ENCODE measurements at regions not wholly inside any gene's neighbourhood (a gene's known extent, or its start where the extent isn't known, plus 50 kb on each side); places are given as distances from the start of the nearest gene placed in this dataset.

DNA sequence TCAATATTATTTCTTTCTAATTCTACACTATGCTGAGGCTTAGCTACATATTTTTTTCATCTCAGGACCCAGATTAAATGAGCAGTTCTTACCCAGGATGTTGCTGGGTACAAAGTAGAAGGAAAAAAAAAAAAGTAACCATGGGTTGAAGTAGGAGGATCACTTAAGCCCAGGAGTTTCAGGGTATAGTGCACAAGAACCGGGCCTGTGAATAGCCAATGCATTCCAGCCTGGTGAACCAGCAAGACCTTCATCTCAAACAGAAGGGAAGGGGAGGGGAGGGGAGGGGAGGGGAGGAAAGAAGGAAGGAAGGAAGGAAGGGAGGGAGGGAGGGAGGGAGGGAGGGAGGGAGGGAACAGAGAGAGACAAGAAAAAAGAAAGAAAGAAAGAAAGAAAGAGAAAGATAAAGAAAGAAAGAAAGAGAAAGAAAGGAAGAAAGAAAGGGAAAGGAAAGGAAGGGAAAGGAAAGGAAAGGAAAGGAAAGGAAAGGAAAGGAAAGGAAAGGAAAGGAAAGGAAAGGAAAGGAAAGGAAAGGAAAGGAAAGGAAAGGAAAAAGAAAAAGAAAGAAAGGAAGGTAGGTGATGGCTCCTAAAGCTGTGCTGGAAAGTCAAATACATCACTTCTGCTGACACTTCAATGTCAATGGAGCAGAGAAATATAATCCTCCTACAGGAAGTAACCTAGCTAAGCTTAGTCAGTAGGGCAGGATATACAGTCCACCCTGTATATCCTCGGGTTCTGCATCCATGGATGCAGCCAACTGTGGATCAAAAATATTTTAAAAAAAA lies 206.8 kb upstream of the TGFBR2 start:
- H3K4me2 ChIP-seq, result no peak overlapping the region
- no peak overlapping the region for H3K4me3 ChIP-seq
- H3K9me2 ChIP-seq (replicated peaks; ENCODE audit: insufficient read depth), result no peaks in the 10 kb centered on the region
- no peaks in the 10 kb centered on the region for H3K79me2 ChIP-seq
- no peaks in the 10 kb centered on the region for H3K9me3 ChIP-seq (ENCODE audit: low read depth)
- no peaks in the 10 kb centered on the region for H4K20me1 ChIP-seq (ENCODE audit: insufficient read depth, poor library complexity, severe bottlenecking)
- no peak for DNase-seq (ENCODE audit: low spot score)
- no peak overlapping the region for H3K27ac ChIP-seq
- 73% methylated on average over 2 of the region's 2 CpGs for WGBS (ENCODE audit: low lambda C conversion rate, missing lambda C conversion rate)
- H3K27me3 ChIP-seq, result no peaks in the 10 kb centered on the region
- H3K36me3 ChIP-seq (replicated peaks; ENCODE audit: insufficient read depth, low read depth), result no peaks in the 10 kb centered on the region
- TF ChIP-seq, protein P1, sequence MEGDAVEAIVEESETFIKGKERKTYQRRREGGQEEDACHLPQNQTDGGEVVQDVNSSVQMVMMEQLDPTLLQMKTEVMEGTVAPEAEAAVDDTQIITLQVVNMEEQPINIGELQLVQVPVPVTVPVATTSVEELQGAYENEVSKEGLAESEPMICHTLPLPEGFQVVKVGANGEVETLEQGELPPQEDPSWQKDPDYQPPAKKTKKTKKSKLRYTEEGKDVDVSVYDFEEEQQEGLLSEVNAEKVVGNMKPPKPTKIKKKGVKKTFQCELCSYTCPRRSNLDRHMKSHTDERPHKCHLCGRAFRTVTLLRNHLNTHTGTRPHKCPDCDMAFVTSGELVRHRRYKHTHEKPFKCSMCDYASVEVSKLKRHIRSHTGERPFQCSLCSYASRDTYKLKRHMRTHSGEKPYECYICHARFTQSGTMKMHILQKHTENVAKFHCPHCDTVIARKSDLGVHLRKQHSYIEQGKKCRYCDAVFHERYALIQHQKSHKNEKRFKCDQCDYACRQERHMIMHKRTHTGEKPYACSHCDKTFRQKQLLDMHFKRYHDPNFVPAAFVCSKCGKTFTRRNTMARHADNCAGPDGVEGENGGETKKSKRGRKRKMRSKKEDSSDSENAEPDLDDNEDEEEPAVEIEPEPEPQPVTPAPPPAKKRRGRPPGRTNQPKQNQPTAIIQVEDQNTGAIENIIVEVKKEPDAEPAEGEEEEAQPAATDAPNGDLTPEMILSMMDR (IDR thresholded peaks at IDR 0.05; ENCODE audit: poor library complexity), result no peak
- TF ChIP-seq EZH2 (IDR thresholded peaks at IDR 0.05; ENCODE audit: borderline replicate concordance), result no peak
- TF ChIP-seq EZH2phosphoT487 (IDR thresholded peaks at IDR 0.05; ENCODE audit: low read depth, severe bottlenecking, unreplicated experiment), result no peak
- H2AFZ ChIP-seq, result no peak overlapping the region
- H3K4me1 ChIP-seq (ENCODE audit: insufficient read depth), result peaks cover 14% of the 10 kb centered on the region

GRCh38 chr3:30400926-30401325 lies 205.5 kb upstream of the TGFBR2 start:
- WGBS (ENCODE audit: low lambda C conversion rate, missing lambda C conversion rate), result 57% methylated on average over 3 of the region's 3 CpGs
- Histone ChIP-seq H3K27me3 (no peaks in the 10 kb centered on the region), H3K36me3 (replicated peaks; ENCODE audit: insufficient read depth, low read depth) (no peaks in the 10 kb centered on the region), H3K79me2 (no peaks in the 10 kb centered on the region), H3K9me2 (replicated peaks; ENCODE audit: insufficient read depth) (no peaks in the 10 kb centered on the region), H3K9me3 (ENCODE audit: low read depth) (no peaks in the 10 kb centered on the region), H4K20me1 (ENCODE audit: insufficient read depth, poor library complexity, severe bottlenecking) (no peaks in the 10 kb centered on the region), H3K4me2 (no peak overlapping the region), H2AFZ (no peak overlapping the region), H3K4me3 (no peak overlapping the region), H3K27ac (peak overlapping the region; percentile 21), H3K4me1 (ENCODE audit: insufficient read depth) (peaks cover 14% of the 10 kb centered on the region)
- DNase-seq (ENCODE audit: low spot score), result no peak
- TF ChIP-seq, protein P1 (IDR thresholded peaks at IDR 0.05; ENCODE audit: poor library complexity), result no peak
- TF ChIP-seq EZH2 (IDR thresholded peaks at IDR 0.05; ENCODE audit: borderline replicate concordance), result no peak
- no peak for TF ChIP-seq EZH2phosphoT487 (IDR thresholded peaks at IDR 0.05; ENCODE audit: low read depth, severe bottlenecking, unreplicated experiment)

DNA sequence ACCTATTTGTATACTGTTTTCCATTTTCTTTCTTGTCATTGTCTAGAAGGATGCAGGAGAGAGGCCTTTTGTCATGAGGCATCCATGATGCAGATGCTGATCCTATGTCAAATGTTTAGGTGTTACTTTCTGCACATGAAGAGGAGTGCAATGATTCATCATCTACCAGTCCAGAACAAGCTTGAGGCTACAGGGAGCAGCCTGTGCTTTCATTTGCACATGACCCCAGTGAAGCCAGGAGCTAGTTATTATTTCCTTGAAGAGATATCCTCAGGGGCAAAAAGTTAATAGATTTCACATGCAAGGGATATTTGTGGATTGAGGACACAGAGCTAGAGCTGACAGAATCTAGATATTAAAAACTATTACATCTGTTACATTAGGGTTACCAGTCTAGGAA lies 204.4 kb upstream of the TGFBR2 start:
- Histone ChIP-seq H3K36me3 (replicated peaks; ENCODE audit: insufficient read depth, low read depth) (no peaks in the 10 kb centered on the region), H3K4me3 (no peak overlapping the region), H4K20me1 (ENCODE audit: insufficient read depth, poor library complexity, severe bottlenecking) (no peaks in the 10 kb centered on the region), H3K4me1 (ENCODE audit: insufficient read depth) (peaks cover 14% of the 10 kb centered on the region), H3K27me3 (no peaks in the 10 kb centered on the region), H3K4me2 (no peak overlapping the region), H3K9me3 (ENCODE audit: low read depth) (no peaks in the 10 kb centered on the region), H3K27ac (no peak overlapping the region), H3K9me2 (replicated peaks; ENCODE audit: insufficient read depth) (no peaks in the 10 kb centered on the region), H2AFZ (no peak overlapping the region), H3K79me2 (no peaks in the 10 kb centered on the region)
- DNase-seq (ENCODE audit: low spot score), result no peak
- no peak for TF ChIP-seq EZH2phosphoT487 (IDR thresholded peaks at IDR 0.05; ENCODE audit: low read depth, severe bottlenecking, unreplicated experiment)
- TF ChIP-seq, protein P1 (IDR thresholded peaks at IDR 0.05; ENCODE audit: poor library complexity), result no peak

Data from hepatocyte (in vitro differentiated cells).